ENCODE measurements at regions not wholly inside any gene's neighbourhood (a gene's known extent, or its start where the extent isn't known, plus 50 kb on each side); places are given as distances from the start of the nearest gene placed in this dataset.

- intact Hi-C loops (cut with micrococcal nuclease), result no loop called here
These were observed 246.3 kb upstream of the CLEC14A start for GRCh38 chr14:38502239-38502638.

GRCh38 chr14:38500125-38500524 is 244.2 kb upstream of the CLEC14A start:
- DNase-seq (no peak), ATAC-seq (no peak)
- intact Hi-C loops (cut with micrococcal nuclease), result no loop called here

More at GRCh38 chr14:38502239-38502638, 246.3 kb upstream of the CLEC14A start:
- ATAC-seq, result no peak
- no peak for DNase-seq

DNA sequence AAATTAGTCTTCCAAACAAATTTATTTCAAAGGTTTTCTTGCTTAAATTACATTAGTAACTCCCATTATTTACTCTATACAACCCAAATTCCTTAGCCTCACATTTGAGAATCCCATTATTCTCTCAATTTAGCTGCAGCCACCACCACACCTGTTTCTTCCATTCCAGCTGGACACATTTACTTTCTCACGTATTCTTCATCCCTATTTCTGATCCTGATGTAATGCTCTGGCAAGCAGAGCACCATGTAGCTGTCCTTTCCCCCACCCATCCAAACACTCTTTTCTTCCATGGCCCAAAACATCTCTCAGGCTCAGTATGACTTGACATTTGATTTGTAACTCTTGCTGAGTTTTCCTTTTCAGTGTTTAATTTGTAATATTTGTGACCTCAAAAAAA is 240.2 kb upstream of the CLEC14A start:
- intact Hi-C loops (cut with micrococcal nuclease), result no loop called here
- no peak for ATAC-seq
- no peak for DNase-seq

- ATAC-seq, result no peak
- no peak for DNase-seq
- intact Hi-C loops (cut with micrococcal nuclease), result no loop called here
These were observed 234.4 kb upstream of the CLEC14A start for GRCh38 chr14:38490273-38490672.

- ATAC-seq (no peak), DNase-seq (no peak)
- intact Hi-C loops (cut with micrococcal nuclease), result no loop called here
These were observed 229.1 kb upstream of the CLEC14A start for GRCh38 chr14:38485026-38485425.

DNA sequence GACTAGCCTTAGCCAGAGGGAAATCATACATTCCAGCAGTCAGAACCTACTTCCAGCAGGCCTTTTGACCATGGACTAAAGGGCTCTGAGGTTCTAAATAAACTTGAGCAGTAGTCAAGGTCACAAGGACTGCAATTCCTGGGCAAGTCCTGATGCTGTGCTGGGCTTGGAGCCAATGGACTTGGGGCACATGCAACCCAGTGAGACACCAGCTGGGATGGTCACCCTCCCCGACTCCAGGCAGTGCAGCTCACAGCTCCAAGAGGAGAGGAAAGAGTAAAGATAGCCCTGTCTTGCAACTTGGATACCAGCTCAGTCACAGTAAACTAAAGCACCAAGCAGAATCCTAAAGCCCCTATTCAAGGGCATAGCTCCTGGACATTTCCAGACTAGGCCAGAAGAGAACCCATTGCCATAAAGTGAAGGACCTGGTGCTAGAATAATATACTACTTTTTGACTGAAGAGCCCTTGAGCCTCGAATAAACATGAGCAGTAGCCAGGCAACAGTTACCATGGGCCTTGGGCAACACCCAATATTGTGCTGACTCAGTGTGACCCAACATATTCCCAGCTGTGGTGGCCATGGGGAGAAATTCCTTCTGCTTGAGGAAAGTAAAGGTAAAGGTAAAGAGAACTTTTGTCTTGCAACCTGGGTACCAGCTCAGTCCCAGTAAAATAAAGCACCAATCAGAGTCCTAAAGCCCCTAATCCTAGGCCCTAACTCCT is 226.2 kb upstream of the CLEC14A start:
- intact Hi-C loops (cut with micrococcal nuclease), result no loop called here
- ATAC-seq, result no peak
- DNase-seq, result no peak

- intact Hi-C loops (cut with micrococcal nuclease), result no loop called here
- no peak for ATAC-seq
- no peak for DNase-seq
These were observed 213.3 kb upstream of the CLEC14A start for GRCh38 chr14:38469156-38469555.

DNA sequence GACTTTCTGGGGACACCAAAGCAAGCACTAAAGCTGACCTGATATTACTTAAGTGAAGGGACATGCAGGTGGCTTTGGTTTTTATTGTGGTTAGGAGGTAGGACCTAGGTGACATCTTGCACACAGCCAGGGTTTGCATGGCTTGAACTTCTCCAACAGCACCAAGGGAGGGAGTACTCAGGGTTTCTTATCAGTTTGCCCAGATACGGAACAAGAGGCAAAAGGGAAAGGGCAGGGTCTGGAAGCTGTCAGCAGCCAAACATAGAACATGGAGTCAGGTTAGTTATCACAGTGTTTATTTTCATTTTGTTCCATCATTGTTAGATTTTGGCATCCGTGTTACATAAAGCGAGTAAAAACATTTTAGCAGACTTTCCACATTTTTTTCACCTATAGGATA is 186.3 kb upstream of the CLEC14A start:
- peak; percentile 22 for ATAC-seq
- intact Hi-C loops (cut with micrococcal nuclease), result no loop called here

GRCh38 chr14:38432186-38432585 is 176.3 kb upstream of the CLEC14A start:
- intact Hi-C loops (cut with micrococcal nuclease), result no loop called here
- ATAC-seq (no peak), DNase-seq (no peak)

More for the DNA sequence above, 186.3 kb upstream of the CLEC14A start:
- DNase-seq, result no peak

DNA sequence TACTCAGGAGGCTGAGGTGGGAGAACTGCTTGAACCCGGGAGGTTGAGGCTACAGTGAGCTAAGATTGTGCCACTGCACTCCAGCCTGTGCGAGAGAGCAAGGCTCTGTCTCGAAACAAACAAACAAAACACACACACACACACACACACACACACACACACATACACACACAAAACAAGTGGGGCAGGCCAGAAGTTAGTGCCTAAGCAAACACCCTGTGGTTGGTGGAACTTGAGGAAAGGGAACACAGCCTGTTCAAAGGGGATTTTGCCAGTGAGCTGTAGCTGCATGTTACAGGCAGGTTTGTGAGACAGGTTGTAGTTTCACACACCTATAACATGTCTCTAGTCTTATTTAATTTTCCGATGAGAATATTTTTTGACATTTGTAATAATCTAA is 175.3 kb upstream of the CLEC14A start:
- no peak for DNase-seq
- ATAC-seq, result no peak
- intact Hi-C loops (cut with micrococcal nuclease), result no loop called here

DNA sequence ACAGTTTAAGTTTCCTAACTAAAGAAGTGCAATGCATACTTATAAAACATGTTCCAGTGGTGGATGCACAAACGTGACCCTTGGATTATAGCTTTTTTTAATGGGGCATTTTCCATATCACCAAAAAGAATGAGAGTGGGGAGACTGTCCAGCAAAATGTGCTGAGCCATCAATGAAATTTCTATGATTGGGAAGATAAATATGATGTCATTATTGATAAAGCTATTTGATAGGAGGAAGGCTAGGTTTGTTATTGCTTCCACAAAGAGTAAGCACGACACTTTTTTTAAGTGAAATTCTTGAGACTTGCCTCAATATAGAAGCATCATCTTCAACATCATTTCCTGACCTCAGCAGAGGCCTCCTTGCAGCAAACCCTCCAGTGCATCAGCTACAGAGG is 174.6 kb upstream of the CLEC14A start:
- intact Hi-C loops (cut with micrococcal nuclease), result no loop called here
- ATAC-seq, result no peak
- DNase-seq, result no peak

DNA sequence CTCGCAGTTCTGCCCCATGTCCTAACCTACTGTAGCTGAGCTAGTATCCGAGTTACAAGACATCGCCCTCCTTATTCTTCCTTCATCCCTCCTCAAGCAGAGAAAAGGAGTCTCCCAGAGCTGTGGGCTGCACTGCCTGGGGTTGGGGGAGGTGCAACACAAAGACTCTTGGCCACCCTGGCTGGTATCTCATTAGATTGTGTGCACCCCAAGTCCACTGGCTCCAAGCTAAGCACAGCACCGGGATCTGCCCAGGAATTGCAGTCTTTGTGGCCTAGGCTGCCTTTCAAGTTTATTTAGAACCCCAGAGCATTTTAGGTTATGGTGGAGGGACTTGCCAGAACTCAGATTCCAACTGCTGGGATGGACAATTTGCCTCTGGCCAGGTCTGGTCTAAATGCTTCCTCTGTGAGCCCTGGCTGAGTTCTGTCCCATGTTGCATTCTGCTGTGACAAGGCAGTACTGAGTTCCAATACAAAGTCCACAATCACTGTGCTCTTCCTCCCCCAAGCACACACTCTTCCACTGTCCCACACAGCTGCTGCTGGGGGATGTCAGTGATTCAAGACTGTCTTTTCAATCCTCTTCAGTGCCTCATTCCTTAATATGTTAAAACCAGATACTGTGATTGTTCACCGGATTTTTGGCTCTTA is 169.6 kb upstream of the CLEC14A start:
- ATAC-seq, result no peak
- intact Hi-C loops (cut with micrococcal nuclease), result no loop called here
- no peak for DNase-seq

DNA sequence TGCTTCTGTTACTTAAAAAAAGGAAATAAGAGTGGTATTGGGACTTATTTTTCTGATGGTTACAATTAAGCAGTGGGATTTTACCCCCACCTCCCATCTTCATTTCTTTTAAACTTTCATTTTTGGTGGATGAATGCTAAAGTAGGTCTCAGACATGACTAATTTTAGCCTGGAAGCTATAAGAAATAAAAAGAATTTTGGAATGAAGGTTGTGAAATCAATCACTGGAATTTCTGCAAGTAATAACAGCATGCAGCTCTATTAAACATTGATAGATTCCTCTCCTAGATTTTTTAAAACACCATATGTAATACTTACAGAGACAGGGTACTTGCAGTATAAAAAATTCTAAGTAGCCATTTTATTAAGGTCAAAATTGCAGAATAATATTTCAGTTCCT is 164.2 kb upstream of the CLEC14A start:
- ATAC-seq, result no peak
- intact Hi-C loops (cut with micrococcal nuclease), result no loop called here
- DNase-seq, result no peak

- peak; percentile 45 for ATAC-seq
- no peak for DNase-seq
- intact Hi-C loops (cut with micrococcal nuclease), result no loop called here
These were observed 163.7 kb upstream of the CLEC14A start for GRCh38 chr14:38419579-38419978.

GRCh38 chr14:38412654-38413053 is 156.8 kb upstream of the CLEC14A start:
- intact Hi-C loops (cut with micrococcal nuclease), result no loop called here
- ATAC-seq (peak; percentile 71), DNase-seq (peak; percentile 45)

- ATAC-seq, result no peak
- intact Hi-C loops (cut with micrococcal nuclease), result no loop called here
These were observed 154.5 kb upstream of the CLEC14A start for GRCh38 chr14:38410442-38410841.

GRCh38 chr14:38409071-38409705 is 153.3 kb upstream of the CLEC14A start:
- ATAC-seq (no peak), DNase-seq (no peak)
- intact Hi-C loops (cut with micrococcal nuclease), result no loop called here

More at GRCh38 chr14:38410442-38410841, 154.5 kb upstream of the CLEC14A start:
- DNase-seq, result no peak

DNA sequence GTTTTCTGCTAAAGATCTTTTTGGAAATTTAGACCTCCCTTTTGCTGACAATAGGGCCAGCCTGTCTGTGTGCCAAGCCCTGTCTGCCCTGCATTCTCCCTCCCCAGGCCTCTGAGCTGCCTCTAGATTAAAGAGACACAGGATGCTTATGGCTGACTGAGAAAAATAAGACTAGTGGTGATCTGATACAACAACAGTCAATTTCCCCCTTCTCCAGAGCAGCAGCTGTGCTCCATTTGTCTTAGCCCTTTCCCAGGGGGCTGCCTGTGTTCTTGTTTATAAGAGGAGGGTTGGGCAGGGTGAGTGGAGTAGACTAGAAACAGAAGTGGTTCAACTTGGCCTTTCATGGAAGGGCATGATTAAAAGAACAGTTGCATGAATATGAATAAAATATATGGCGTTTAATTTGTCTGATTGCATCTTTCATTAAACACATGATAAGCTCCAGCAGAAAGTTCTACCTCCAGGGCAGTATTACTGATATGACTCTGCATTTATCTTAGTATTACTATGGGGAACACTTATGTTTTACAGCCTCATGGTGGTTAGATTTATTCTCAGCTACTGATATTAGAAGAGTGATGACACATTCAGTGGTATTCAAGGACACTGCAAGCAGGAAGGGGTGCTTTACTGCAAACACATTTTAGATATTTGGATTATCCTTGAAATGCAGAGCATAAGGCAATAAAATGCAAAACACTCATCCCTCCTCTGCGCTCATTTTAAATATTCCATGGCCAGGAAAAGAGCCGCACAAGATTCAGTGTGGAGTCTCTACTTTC is 150.2 kb upstream of the CLEC14A start:
- ATAC-seq (peak; percentile 80), DNase-seq (peak; percentile 28)
- intact Hi-C loops (cut with micrococcal nuclease), result no loop called here

DNA sequence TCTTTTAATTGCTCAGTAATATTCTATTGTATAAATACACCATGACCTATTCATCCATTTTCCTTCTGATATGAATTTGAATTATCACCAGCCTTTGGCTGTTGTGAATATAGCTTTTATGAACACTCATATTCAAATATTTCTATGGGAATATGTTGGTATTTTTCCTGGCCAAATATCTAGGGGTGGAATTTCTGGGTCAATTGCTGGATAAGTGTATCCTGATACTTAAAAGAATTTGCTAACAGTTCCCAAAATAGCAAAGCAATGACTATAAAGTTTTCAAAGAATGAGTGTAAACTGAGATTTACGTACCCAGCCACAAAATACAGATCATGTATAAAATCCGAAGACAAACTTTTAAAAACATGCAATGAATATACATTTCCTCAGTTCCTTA is 148.7 kb upstream of the CLEC14A start:
- intact Hi-C loops (cut with micrococcal nuclease), result no loop called here
- no peak for DNase-seq
- no peak for ATAC-seq

DNA sequence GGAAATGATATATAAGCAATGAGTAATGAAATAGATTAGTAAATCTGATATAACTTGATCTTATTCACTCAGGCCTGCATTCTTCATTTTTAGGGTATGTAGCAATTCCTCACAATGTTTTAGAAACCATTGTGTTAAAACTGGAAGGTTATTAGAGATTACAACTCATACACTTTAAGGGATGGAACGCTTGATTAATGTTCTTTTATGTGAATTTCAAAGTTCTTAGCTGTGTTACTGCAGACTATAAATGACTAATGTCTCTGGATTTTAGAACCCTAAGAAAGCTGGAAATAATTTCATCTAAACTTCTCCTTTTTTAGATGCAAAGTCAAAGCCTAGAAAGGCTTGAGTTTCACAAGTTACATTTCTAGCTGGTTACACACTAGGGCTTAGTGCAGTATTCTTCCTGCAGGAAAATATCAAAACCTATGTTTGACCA is 148.2 kb upstream of the CLEC14A start:
- ATAC-seq (no peak), DNase-seq (no peak)
- intact Hi-C loops (cut with micrococcal nuclease), result no loop called here
